Psoas muscle (tissue), 7 donors: ENCODE measurements at regions not wholly inside any gene's neighbourhood (a gene's known extent, or its start where the extent isn't known, plus 50 kb on each side); places are given as distances from the start of the nearest gene placed in this dataset.

ENCODE experiments used
- ATAC-seq, 4 donors: fragments of 200-7000 bp; cut with Tn5 transposase; one replicate each; pipeline ENCODE4 v1.9.1; 2020; ENCODE audit warnings: moderate library complexity in 3 of 4, mild to moderate bottlenecking in 2 of 4
- DNase-seq, 2 donors: peaks; one replicate each; pipeline ENCODE4 v3.0.0-alpha.2; 2020
- H3K27ac ChIP-seq: fragments of 200-600 bp; one replicate; pipeline ENCODE4 v1.8.0; 2022
- H3K27me3 ChIP-seq, 3 donors: fragments of 200-600 bp in 1 of 3; one replicate each; pipeline versions ENCODE4 v1.6.1 to v1.8.0; 2013 to 2022; ENCODE audit warnings: low read length in 2 of 3, mild to moderate bottlenecking in 2 of 3, moderate library complexity in 1 of 3; ENCODE audit not compliant: insufficient read depth in 3 of 3
- H3K36me3 ChIP-seq, 2 donors: fragments of 200-600 bp in 1 of 2; one replicate each; pipeline versions ENCODE4 v1.6.1 to v1.8.0; 2013 to 2022; ENCODE audit warnings: low read depth in 1 of 2, mild to moderate bottlenecking in 1 of 2, moderate library complexity in 1 of 2; ENCODE audit not compliant: insufficient read depth in 1 of 2
- H3K4me1 ChIP-seq: fragments of 200-600 bp; one replicate; pipeline ENCODE4 v1.8.0; 2022
- H3K4me3 ChIP-seq: fragments of 200-600 bp; one replicate; pipeline ENCODE4 v1.8.0; 2022; ENCODE audit warnings: mild to moderate bottlenecking
- H3K9me3 ChIP-seq: fragments of 200-600 bp; one replicate; pipeline ENCODE4 v1.8.0; 2022
- CTCF ChIP-seq: fragments of 200-600 bp; IDR thresholded peaks from one replicate; pipeline ENCODE4 v1.8.0; 2022; ENCODE audit warnings: antibody characterized with exemption
- WGBS, 3 donors: extraction: QIAGEN DNeasy Blood & Tissue Kit; methylation state at CpG; one replicate each; pipeline versions ENCODE4 v1.1.6 to v1.1.7; 2013; 5-methylcytosine and 5-hydroxymethylcytosine counted together
- intact Hi-C, 2 donors: fragments of 100-400 bp; cut with DNase I; formaldehyde crosslinking; loops; one replicate each; pipeline versions ENCODE4 v1.11.0 to v1.14.2; 2022
- donor health status: healthy with polysubstance abuse.
- donor health status: DM: no; HTN: no; CAD: no; lungs with moderate emphysema.
- donor health status: Bipolar disorder and iron deficiency.
- donor health status: healthy.
- donor health status: DM: yes; HTN: yes; CAD: no.
- donor health status: DM: no; HTN: no; CAD: no.
- donor health status: DM: yes; HTN: yes; CAD: no.

- intact Hi-C loops, result no loop called here
- no peaks in the 10 kb centered on the region for H3K27me3 ChIP-seq
- no peaks in the 10 kb centered on the region for H3K4me1 ChIP-seq
- no peaks in the 10 kb centered on the region for H3K36me3 ChIP-seq
- ATAC-seq, result peak in 1 of 4 donors; percentile 38
- peak; percentile 26 to 53 for DNase-seq
- H3K9me3 ChIP-seq, result no peaks in the 10 kb centered on the region
- WGBS, 3 donors, result 45 to 64% (median 54%) methylated on average over 17 of the region's 17 CpGs
- H3K27ac ChIP-seq, result no peak overlapping the region
- no peak overlapping the region for H3K4me3 ChIP-seq
- TF ChIP-seq CTCF, result no peak
Observed at GRCh38 chr4:123304151-123304964, 92.2 kb upstream of the SPRY1 start.

GRCh38 chr4:123305736-123306135 is 90.9 kb upstream of the SPRY1 start:
- DNase-seq (no peak), ATAC-seq (no peak)
- Histone ChIP-seq H3K27ac (no peak overlapping the region), H3K36me3 (no peaks in the 10 kb centered on the region), H3K4me3 (no peak overlapping the region), H3K4me1 (no peaks in the 10 kb centered on the region), H3K27me3 (no peaks in the 10 kb centered on the region), H3K9me3 (no peaks in the 10 kb centered on the region)
- no peak for TF ChIP-seq CTCF
- WGBS, 3 donors, result 58 to 75% (median 66%) methylated on average over 6 of the region's 6 CpGs
- intact Hi-C loops, result no loop called here

- intact Hi-C loops, result no loop called here
- no peak for ATAC-seq
- Histone ChIP-seq H3K36me3 (no peaks in the 10 kb centered on the region), H3K4me3 (no peak overlapping the region), H3K27ac (no peak overlapping the region), H3K27me3 (no peaks in the 10 kb centered on the region), H3K4me1 (no peaks in the 10 kb centered on the region), H3K9me3 (no peaks in the 10 kb centered on the region)
- no peak for TF ChIP-seq CTCF
- 71 to 83% (median 75%) methylated on average over 2 of the region's 2 CpGs for WGBS, 3 donors
- no peak for DNase-seq
Observed at GRCh38 chr4:123306769-123307168, 89.8 kb upstream of the SPRY1 start.

- 94 to 97% (median 95%) methylated on average over 1 of the region's 1 CpG for WGBS, 3 donors
Observed at GRCh38 chr4:123308667-123309066, 87.9 kb upstream of the SPRY1 start.

More at GRCh38 chr4:123308667-123309066, 87.9 kb upstream of the SPRY1 start:
- Histone ChIP-seq H3K27ac (no peak overlapping the region), H3K27me3 (no peaks in the 10 kb centered on the region), H3K4me3 (no peak overlapping the region), H3K4me1 (no peaks in the 10 kb centered on the region), H3K9me3 (no peaks in the 10 kb centered on the region), H3K36me3 (no peaks in the 10 kb centered on the region)
- DNase-seq (no peak), ATAC-seq (no peak)
- intact Hi-C loops, result no loop called here
- no peak for TF ChIP-seq CTCF
